NCI-H82 (cell line): ENCODE measurements at regions not wholly inside any gene's neighbourhood (a gene's known extent, or its start where the extent isn't known, plus 50 kb on each side); places are given as distances from the start of the nearest gene placed in this dataset.
"Not testable (repeated sequence)": the region's sequence is repeated elsewhere in the genome, so short reads cannot be mapped to it uniquely, and the experiment has no call there.

Experiments
- DNase-seq: peaks from one replicate; lab custom pipeline; 2025; lab: John Stamatoyannopoulos, UW

DNA sequence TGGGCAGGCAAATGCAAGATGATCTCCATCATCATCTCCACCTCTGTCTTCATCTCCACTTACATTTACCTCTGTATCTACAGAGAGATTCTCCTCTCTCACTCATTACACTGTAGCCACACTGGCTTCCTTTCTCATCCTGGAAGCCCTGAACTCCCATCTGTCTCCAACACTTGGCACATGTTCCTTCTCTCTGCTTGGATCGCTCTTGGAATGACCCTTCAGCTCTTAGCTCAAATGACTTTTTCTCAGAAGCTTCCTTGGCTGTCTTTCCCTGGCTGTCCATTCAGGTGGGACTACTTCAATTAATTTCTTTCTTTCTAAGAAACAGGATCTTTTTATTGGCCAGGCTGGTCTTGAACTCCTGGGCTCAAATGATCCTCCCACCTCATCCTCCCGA, 120.0 kb upstream of the KLF4 start:
- DNase-seq: no peak

DNA sequence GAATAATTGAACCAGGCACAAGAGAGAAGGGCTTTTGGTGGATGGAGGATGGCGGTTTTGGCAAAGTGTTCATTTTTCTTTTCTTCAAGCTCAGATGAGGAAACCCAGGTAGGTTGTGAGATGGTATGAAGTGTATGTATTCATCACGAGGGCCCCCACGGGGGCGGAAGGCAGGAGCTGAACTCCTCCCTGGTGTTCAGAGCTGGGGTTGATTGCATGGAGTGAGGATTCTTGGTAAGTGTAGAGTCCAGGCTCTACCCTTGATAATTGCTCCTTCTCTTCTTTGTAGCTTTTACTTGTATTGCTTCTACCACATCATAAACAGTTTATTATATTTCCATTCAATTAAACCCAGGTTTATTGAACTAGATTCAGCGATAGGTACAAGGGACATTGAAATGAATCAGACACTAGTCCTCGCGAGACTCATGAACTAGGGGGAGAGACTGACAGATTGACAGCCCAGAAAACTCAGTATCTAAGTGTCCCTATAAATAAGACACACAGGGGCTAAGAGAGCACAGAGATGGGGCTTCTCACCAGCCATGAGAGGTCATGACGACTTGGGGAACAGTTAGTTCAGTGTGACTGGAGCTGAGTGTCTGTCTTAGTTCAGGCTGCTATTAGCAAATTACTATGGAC, 116.7 kb upstream of the KLF4 start:
- no peak for DNase-seq

DNA sequence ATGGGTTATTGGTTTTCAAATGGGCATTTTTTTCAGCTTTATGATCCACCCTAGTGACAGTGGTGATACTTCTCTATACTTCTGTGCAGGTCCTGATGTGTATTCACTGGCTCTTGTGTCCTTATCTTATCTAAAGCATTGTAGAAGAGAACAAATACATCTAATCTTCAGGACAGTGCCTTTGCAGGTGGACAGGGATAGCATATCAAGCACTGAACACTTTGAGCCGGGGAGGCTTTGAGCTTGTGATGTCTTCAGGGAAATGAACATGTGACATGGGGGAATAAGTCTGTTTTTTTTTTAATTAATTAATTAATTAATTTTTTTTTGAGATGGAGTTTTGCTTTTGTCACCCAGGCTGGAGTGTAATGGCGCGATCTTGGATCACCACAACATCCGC, 115.5 kb upstream of the KLF4 start:
- DNase-seq: no peak

DNA sequence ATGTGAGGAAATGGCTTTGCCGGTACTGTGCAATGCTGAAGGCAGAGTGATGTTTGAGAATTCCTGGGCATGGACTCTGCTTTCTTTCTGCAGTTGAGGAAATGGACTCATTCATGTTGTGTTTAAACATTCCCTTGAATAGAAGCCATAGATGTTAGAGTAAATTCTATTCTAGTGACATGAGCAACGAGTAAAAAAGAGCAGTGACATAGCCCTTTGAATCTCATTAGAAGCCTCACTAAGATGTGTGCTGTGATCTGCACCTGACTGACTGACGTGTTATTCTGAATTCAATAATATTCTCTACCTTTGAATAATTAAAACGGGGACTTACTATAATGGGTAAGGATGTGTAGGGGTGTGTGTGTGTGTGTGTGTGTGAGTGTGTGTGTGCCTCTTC, 113.7 kb upstream of the KLF4 start:
- DNase-seq: no peak

DNA sequence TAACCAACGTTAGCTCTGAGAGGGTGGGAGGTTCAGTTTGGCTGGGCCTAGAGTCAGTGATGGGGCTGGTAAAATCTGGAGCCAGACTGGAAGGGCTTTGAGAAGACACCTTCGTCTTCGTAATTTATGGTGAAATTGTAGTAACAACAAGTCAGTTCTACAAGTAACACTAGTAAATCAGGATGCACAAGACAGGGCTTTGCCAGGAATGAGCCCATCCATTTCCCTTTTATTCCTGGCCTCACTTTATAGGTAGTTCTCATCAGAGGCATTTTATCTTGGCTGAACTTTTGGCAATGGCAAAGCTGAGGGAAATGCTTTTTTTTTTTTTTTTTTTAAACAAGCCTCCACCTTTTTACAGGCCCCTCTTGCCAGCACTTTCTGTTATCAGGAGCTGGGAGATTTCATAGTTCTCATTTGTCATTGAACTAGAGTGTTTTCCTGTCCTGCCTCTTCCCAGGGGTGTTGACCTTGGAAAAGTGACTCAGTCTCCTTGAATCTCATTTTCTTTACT, 110.5 kb upstream of the KLF4 start:
- DNase-seq: no peak

- no peak for DNase-seq
Observed at GRCh38 chr9:107597743-107598217, 108.2 kb upstream of the KLF4 start.

- peak; percentile 11 for DNase-seq
Observed at GRCh38 chr9:107594908-107595530, 105.5 kb upstream of the KLF4 start.

DNA sequence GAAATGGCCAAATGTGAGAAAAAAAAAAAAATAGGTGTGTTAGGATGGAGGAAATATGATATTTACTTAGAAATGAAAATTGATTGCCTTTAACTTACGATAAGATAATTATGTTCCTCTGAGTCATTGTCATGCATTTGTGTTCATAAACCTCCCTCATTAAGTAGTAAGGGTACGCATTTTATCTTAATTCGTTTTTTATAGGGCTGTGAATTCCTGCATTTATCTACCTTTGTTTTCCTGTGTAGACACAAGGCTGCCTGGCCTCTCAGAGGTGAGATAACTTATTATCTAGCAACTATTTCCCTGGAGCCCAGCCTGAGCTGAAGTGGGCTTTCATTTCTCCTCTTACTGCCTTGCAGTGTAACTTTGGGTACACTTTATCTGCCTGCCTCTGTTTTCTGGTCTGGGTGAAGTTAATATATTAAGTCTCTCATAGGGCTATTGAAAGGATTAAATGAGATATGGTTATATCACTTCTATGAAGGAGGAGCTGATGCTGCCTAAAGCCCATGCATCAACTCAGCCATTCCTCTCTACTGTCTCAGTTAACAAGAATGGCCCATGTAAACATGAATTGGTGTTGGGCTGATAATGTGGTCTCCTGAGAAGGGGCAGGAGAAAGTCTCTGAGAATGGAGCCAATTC, 103.8 kb upstream of the KLF4 start:
- no peak for DNase-seq

DNA sequence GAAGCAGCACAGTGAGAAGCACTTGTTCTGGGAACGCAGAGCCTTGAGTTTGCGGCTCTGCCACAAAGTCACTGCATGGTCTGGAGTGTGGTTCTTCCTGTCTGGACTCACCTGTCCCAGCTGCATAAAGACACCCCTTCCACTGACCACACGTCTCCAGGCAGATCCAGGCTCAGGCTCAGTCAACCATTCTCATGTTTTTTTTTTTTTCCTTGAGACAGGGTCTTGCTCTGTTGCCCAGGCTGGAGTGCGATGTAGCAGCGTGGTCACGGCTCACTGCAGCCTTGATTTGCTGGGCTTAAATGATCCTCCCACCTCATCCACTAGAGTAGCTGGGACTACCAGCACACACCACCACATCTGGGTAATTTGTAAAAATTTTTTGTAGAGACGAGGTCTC, 102.9 kb upstream of the KLF4 start:
- DNase-seq: no peak

DNA sequence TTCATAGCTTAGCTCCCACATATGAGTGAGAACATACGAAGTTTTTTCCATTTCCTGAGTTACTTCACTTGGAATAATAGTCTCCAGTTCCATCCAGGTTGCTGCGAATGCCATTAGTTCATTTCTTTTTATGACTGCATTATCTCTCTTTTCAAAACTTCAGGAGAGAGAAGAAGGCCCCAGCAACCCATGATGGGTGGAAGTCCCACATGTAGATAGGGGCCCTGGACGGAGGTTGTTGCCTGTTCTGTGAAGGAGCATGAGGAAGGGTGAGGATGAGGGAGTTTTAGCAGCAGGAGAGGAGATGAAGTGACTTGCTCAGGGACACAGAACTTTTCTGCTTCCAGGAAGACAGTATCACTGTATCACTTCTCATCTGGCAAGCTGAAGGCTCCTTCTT, 102.2 kb upstream of the KLF4 start:
- DNase-seq: no peak

GRCh38 chr9:107588393-107588792, 98.8 kb upstream of the KLF4 start:
- DNase-seq: no peak

DNA sequence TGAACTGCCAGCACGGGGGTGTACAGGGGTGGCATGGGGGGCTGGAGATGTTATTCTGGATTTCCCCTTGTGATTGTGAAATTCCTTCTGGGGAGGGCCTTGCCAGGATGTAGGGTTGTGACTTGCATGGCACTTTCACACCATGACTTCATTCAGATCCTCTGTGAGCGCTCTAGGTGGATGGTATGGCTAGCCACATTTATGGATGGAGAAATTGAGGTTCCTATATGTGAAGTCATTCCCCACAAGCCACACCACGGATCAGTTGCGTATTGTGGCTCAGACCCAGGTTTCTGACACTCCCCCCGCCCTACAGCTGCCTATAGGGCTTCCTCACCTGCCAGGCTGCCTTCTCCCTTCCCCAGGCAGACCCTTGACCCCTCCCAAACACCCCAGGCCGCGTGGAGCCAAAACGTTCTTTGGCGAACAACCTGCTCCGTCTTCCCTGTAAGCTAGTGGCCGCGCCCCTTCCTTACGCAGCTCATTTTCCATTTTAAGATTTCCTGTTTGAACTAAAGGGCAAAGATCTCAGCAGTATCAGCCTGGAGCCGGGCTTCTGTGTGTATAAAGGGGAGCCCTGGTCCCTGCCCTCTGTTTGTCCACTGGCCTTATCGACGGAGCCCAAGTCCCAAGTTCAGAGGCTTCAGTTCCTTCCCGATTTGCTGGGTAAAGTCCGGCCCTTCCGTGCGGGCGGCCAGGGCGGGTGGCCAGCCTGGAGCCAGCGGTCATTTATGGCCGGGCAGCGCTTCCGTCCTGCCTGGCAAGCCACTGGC, 97.8 kb upstream of the KLF4 start:
- no peak for DNase-seq

- DNase-seq: no peak
Observed at GRCh38 chr9:107586493-107586892, 96.9 kb upstream of the KLF4 start.

- no peak for DNase-seq
Observed at GRCh38 chr9:107585465-107585864, 95.9 kb upstream of the KLF4 start.

GRCh38 chr9:107584944-107585343, 95.4 kb upstream of the KLF4 start:
- DNase-seq: no peak

- DNase-seq: no peak
Observed at GRCh38 chr9:107584186-107584585, 94.6 kb upstream of the KLF4 start.

DNA sequence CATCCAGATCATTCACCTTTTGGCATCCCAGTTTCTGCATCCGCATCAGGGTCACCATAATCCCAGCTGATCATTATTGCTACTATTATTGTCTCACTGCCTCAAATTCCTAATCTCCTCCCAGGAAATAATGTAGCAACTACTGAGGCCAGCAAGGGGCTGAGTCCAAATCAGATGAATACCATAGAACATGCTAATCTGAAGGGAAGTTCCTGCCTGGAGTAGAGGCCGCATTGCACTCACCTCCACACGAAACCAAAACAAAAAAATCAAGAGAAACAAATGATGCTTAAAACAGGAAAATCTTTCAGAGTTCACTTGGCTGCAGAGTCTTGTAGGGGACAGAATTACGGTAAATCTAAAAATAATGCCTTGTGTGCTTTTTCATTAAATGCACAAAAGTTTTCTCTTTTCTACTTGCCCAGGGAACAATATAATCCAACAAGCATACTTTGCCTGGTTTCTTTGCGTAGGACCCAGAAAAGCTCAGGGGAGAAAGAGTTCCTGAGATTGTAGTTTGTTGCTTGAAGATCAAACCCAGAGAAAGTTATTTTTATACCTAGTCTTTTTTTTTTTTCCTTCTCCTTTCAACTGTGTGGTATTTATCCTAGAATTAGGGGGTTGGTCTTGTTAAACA, 87.7 kb upstream of the KLF4 start:
- DNase-seq: no peak

DNA sequence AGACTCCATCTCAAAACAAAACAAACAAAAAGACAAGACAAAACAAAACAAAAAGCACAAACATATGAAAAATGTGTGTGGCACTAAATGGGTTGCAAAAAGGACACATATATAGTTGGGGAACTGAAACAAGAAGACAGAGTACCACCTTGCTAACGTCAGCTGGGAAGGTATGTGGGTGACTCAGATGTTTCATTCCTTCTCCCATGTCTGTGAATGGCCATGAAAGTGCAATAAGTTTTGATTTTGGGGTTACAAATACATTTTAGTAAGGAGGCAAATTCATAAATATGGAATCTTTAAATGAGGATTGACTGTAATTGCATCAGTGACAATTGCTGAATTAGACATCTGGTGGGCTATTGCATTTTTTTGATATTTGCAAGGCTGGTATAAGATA, 81.6 kb upstream of the KLF4 start:
- DNase-seq: no peak

- DNase-seq: no peak
Observed at GRCh38 chr9:107569174-107569573, 79.6 kb upstream of the KLF4 start.

- DNase-seq: not testable (repeated sequence)
Observed at GRCh38 chr9:107568406-107568805, 78.8 kb upstream of the KLF4 start.

- DNase-seq: no peak
Observed at GRCh38 chr9:107567462-107567861, 77.9 kb upstream of the KLF4 start.

DNA sequence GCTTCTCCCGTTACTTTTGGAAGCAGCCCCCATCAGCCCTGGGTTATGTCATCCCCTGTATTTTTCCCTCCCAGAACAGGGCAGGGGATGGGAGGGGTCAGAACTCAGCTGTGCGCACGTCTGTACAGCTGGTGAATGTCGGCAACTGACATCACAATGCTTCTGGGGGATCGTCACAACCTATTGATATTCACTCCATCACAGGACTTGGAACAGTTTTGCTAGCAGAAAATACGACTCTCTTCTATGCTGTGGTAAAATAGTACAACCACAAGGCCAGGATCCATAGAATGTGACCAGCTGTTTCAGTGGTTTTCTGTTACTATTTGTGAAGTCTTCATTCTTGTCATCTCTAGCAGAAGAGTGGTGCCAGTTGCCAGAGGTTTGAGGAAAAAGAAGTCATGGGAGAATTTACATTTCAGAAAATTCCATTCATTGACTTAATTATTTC, 77.1 kb upstream of the KLF4 start:
- no peak for DNase-seq
